ENCODE measurements at regions not wholly inside any gene's neighbourhood (a gene's known extent, or its start where the extent isn't known, plus 50 kb on each side); places are given as distances from the start of the nearest gene placed in this dataset.

- DNase-seq (ENCODE audit: extremely low spot score): no peak
- POLR2A ChIA-PET: no interaction called here
- CTCF ChIA-PET: interaction anchor here (1.0 to 1.3 kb wide), 2 partner anchors 10 to 42 kb away, joined by 3 read pairs; no protein-coding TSS in a partner anchor
- TF ChIP-seq, protein P1, sequence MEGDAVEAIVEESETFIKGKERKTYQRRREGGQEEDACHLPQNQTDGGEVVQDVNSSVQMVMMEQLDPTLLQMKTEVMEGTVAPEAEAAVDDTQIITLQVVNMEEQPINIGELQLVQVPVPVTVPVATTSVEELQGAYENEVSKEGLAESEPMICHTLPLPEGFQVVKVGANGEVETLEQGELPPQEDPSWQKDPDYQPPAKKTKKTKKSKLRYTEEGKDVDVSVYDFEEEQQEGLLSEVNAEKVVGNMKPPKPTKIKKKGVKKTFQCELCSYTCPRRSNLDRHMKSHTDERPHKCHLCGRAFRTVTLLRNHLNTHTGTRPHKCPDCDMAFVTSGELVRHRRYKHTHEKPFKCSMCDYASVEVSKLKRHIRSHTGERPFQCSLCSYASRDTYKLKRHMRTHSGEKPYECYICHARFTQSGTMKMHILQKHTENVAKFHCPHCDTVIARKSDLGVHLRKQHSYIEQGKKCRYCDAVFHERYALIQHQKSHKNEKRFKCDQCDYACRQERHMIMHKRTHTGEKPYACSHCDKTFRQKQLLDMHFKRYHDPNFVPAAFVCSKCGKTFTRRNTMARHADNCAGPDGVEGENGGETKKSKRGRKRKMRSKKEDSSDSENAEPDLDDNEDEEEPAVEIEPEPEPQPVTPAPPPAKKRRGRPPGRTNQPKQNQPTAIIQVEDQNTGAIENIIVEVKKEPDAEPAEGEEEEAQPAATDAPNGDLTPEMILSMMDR (IDR thresholded peaks at IDR 0.05; ENCODE audit: control extremely low read depth, extremely low read depth, low read depth, missing control alignments): no peak
Observed at GRCh38 chr18:6563896-6564295, 149.2 kb upstream of the L3MBTL4 start.

DNA sequence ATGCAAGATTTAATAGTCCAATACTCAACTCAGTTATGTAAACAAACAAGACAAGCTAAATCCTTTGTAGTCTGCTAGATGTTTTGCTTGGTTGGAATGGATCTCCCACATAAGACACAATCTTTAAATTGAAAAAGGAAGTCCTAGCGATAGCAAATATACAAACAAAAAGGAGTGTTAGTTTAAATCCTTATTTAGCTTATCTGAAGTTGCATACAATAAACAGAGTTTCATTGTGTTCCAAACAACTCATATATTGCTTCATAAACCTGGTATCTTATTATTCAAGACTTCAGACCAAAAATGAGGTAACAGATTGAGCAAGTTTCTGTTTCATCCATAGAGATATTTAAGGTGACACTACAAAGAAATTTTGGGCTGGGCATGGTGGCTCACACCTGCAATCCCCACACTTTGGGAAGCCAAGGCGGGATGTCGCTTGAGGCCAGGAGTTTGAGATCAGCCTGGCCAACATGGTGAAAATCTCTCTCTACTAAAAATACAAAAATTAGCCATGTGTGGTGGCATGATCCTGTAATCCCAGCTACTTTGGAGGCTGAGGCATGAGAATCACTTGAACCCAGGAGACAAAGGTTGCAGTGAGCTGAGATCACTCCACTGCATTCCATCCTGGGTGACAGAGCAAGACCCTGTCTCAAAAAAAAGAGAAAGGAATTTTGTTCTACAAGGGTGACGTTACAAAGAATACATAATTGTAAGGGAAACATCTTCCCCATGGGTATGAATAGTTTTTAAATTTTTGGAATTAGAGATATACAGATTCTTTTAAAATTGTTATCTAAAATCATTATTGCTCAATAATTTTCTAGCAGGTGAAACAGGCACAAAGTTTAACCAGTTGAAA, 150.5 kb upstream of the L3MBTL4 start:
- ChIA-PET POLR2A (no interaction called here), CTCF (no interaction called here)
- DNase-seq (ENCODE audit: extremely low spot score): no peak
- TF ChIP-seq, protein P1 (IDR thresholded peaks at IDR 0.05; ENCODE audit: control extremely low read depth, extremely low read depth, low read depth, missing control alignments): no peak

GRCh38 chr18:6565815-6566081, 151.0 kb upstream of the L3MBTL4 start:
- POLR2A ChIA-PET: no interaction called here
- no peak for DNase-seq (ENCODE audit: extremely low spot score)
- TF ChIP-seq, protein P1 (IDR thresholded peaks at IDR 0.05; ENCODE audit: control extremely low read depth, extremely low read depth, low read depth, missing control alignments): no peak
- CTCF ChIA-PET: no interaction called here

DNA sequence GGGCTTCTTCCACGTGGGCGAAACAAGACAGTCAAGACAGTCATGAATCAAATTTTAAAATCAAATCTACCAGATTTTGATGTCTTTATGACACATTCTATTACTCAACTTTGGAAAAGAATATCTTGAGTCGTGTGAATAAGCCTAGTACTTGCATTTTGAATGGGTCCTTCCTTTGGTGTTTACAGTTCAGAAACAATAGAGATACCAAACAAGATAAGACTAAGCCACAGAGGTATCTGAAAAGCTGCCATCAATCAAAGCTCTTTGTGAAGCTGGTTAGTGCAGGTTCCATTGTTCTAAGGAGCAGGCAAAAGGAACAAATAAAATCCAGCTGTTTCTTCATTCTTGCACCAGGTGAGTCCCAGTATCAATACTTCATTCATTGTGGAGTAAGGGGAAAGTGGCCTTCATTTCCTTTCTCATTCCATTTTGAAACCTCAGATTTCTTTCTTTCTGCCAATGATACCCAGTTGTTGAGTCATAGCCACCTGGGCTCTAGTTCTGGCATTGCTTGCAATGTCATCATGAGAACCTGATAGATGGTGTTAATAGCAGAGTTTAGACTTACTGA, 151.7 kb upstream of the L3MBTL4 start:
- POLR2A ChIA-PET: no interaction called here
- TF ChIP-seq, protein P1 (IDR thresholded peaks at IDR 0.05; ENCODE audit: control extremely low read depth, extremely low read depth, low read depth, missing control alignments): no peak
- DNase-seq (ENCODE audit: extremely low spot score): no peak
- CTCF ChIA-PET: no interaction called here

DNA sequence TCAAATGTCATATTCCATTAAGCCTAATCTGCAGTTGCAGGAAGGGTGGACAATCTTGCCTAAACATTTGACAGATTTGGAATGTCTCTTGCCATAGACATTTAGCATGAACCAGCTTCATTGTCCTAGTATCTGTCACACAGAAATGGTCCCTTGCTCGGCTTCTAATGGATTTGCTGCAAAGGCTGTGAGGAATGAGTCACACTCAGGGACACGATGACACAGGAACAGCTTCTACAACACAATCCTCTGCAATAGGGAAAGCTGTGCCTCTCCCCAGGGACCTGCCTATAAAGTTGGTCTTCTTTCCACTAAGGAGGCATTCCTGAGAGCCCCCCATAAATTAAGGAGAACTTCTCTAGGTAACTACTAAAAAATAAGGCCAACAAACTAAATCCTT, 155.1 kb upstream of the L3MBTL4 start:
- TF ChIP-seq, protein P1 (IDR thresholded peaks at IDR 0.05; ENCODE audit: control extremely low read depth, extremely low read depth, low read depth, missing control alignments): no peak
- ChIA-PET CTCF (no interaction called here), POLR2A (no interaction called here)
- no peak for DNase-seq (ENCODE audit: extremely low spot score)

GRCh38 chr18:6570581-6571238, 156.0 kb upstream of the L3MBTL4 start:
- TF ChIP-seq, protein P1 (IDR thresholded peaks at IDR 0.05; ENCODE audit: control extremely low read depth, extremely low read depth, low read depth, missing control alignments): no peak
- POLR2A ChIA-PET: no interaction called here
- CTCF ChIA-PET: interaction anchor here (1.6 kb wide), 1 partner anchor 141 kb away, joined by 3 read pairs; no protein-coding TSS in a partner anchor
- DNase-seq (ENCODE audit: extremely low spot score): no peak
